ENCODE measurements at regions not wholly inside any gene's neighbourhood (a gene's known extent, or its start where the extent isn't known, plus 50 kb on each side); places are given as distances from the start of the nearest gene placed in this dataset.

DNA sequence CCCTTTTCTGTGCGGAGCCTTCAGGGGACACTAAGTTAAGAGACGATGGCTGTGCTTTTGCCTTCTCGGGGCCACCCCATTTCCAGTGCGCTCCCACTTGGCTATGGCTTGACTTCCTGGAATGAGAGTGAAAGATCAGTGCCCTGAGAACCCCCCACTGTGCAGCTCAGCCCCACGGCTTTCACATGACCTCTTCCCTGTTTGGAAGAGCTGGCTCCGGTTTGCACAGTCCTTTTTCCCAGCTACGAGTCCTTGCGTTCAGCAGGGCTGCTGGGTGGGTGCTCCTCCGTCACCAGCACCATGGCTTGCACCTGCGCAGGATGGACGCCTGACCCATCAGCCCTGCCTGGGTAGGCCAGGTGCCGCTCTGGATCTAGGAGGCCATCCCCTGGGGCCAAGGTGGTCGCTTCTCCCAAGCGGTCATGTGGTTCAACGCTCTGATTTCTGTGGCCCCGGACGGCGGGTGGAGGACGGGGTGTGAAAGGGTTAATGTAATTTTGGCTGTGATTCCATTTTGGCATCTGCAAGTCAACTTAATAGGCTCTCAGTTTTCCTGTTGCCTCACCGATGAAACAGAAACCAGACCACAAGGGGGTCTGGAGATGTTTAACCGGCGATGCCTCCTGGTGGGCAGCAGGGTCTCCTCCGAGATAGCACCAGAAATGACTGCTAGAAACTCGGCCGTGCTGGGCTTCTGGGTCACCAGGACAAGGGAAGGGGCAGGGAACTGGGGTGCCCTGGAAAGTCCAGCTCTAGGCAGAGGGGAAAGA, 113.1 kb upstream of the HAAO start:
- no peak for DNase-seq
- no TSS peak for BruUV-seq (replicated peaks)
- Mint-ChIP-seq H3K36me3 (ENCODE audit: insufficient read depth, unreplicated experiment) (no peaks in the 10 kb centered on the region), H3K27me3 (ENCODE audit: unreplicated experiment) (no peaks in the 10 kb centered on the region), H3K27ac (ENCODE audit: unreplicated experiment) (peak overlapping the region; percentile 59), H3K4me3 (ENCODE audit: low read depth, unreplicated experiment) (no peak overlapping the region), H3K9me3 (ENCODE audit: low read depth, unreplicated experiment) (no peaks in the 10 kb centered on the region), H3K4me1 (ENCODE audit: low read depth, unreplicated experiment) (peaks cover 18% of the 10 kb centered on the region)
- TF ChIP-seq, protein P1, sequence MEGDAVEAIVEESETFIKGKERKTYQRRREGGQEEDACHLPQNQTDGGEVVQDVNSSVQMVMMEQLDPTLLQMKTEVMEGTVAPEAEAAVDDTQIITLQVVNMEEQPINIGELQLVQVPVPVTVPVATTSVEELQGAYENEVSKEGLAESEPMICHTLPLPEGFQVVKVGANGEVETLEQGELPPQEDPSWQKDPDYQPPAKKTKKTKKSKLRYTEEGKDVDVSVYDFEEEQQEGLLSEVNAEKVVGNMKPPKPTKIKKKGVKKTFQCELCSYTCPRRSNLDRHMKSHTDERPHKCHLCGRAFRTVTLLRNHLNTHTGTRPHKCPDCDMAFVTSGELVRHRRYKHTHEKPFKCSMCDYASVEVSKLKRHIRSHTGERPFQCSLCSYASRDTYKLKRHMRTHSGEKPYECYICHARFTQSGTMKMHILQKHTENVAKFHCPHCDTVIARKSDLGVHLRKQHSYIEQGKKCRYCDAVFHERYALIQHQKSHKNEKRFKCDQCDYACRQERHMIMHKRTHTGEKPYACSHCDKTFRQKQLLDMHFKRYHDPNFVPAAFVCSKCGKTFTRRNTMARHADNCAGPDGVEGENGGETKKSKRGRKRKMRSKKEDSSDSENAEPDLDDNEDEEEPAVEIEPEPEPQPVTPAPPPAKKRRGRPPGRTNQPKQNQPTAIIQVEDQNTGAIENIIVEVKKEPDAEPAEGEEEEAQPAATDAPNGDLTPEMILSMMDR (IDR thresholded peaks at IDR 0.05; ENCODE audit: unreplicated experiment), result no peak
- CTCF ChIA-PET, result interaction anchor here (1.3 kb wide), 1 partner anchor 9 kb away, joined by 4 read pairs; no protein-coding TSS in a partner anchor
- intact Hi-C loops (cut with micrococcal nuclease; ENCODE audit: unreplicated experiment), result no loop called here

DNA sequence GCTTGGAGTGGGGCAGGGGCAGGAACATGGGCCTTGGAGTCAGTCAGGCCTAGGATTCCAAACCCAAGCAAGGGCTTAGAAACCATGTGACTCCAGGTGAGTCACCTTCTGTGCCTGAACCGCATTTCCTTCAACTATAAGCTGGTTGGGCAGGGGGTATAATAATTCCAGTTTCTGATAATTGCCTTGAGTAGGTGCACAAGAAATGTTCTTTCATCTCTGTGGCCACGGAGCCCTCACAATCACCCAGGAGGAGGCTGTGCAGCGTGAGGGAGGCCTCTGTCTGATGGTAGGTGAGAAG, 112.1 kb upstream of the HAAO start:
- Mint-ChIP-seq H3K36me3 (ENCODE audit: insufficient read depth, unreplicated experiment) (no peaks in the 10 kb centered on the region), H3K4me3 (ENCODE audit: low read depth, unreplicated experiment) (no peak overlapping the region), H3K4me1 (ENCODE audit: low read depth, unreplicated experiment) (peaks cover 18% of the 10 kb centered on the region), H3K27me3 (ENCODE audit: unreplicated experiment) (no peaks in the 10 kb centered on the region), H3K9me3 (ENCODE audit: low read depth, unreplicated experiment) (no peaks in the 10 kb centered on the region), H3K27ac (ENCODE audit: unreplicated experiment) (no peak overlapping the region)
- no TSS peak for BruUV-seq (replicated peaks)
- TF ChIP-seq, protein P1 (IDR thresholded peaks at IDR 0.05; ENCODE audit: unreplicated experiment), result no peak
- no peak for DNase-seq
- CTCF ChIA-PET, result no interaction called here
- intact Hi-C loops (cut with micrococcal nuclease; ENCODE audit: unreplicated experiment), result no loop called here

DNA sequence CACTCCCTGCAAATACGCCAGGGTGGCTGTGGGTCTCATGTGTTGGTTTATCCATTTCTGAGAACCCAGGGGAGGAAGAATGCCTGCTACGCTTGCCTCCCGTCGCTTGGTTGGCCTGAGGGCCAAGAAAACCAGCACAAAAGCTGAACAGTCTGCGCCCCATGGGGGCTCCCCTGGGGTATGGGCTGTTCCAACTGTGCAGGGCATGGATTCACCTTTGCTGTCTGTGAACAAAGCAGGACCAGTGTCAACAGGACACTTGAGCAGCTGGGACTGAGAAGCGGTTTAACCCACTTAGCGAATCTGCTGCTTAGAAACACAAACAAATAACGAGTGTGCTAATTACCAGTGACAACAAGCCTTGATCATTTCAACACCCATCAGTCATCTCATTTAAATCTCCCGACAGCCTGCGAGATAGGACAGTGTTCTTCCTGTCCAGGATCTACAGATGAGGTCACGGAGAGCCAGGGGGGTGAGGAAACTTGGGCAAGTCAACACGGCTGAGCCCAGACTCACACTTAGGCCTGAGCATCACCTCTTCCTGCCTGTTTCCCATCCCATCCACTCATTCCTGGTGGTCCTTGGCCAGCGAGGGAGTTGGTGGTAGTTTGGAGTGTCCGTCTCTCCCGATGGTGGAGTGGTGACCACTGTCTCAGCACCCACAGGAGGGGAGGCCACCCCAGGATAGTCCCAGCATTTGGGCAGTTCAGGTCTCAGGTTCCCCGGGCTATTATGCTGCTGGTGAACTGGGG, 111.6 kb upstream of the HAAO start:
- no peak for DNase-seq
- no peaks in the 10 kb centered on the region for H3K36me3 Mint-ChIP-seq (ENCODE audit: insufficient read depth, unreplicated experiment)
- no peak overlapping the region for H3K27ac Mint-ChIP-seq (ENCODE audit: unreplicated experiment)
- peaks cover 18% of the 10 kb centered on the region for H3K4me1 Mint-ChIP-seq (ENCODE audit: low read depth, unreplicated experiment)
- CTCF ChIA-PET, result no interaction called here
- H3K4me3 Mint-ChIP-seq (ENCODE audit: low read depth, unreplicated experiment), result no peak overlapping the region
- no peaks in the 10 kb centered on the region for H3K9me3 Mint-ChIP-seq (ENCODE audit: low read depth, unreplicated experiment)
- intact Hi-C loops (cut with micrococcal nuclease; ENCODE audit: unreplicated experiment), result no loop called here
- no TSS peak for BruUV-seq (replicated peaks)
- TF ChIP-seq, protein P1 (IDR thresholded peaks at IDR 0.05; ENCODE audit: unreplicated experiment), result no peak
- no peaks in the 10 kb centered on the region for H3K27me3 Mint-ChIP-seq (ENCODE audit: unreplicated experiment)

DNA sequence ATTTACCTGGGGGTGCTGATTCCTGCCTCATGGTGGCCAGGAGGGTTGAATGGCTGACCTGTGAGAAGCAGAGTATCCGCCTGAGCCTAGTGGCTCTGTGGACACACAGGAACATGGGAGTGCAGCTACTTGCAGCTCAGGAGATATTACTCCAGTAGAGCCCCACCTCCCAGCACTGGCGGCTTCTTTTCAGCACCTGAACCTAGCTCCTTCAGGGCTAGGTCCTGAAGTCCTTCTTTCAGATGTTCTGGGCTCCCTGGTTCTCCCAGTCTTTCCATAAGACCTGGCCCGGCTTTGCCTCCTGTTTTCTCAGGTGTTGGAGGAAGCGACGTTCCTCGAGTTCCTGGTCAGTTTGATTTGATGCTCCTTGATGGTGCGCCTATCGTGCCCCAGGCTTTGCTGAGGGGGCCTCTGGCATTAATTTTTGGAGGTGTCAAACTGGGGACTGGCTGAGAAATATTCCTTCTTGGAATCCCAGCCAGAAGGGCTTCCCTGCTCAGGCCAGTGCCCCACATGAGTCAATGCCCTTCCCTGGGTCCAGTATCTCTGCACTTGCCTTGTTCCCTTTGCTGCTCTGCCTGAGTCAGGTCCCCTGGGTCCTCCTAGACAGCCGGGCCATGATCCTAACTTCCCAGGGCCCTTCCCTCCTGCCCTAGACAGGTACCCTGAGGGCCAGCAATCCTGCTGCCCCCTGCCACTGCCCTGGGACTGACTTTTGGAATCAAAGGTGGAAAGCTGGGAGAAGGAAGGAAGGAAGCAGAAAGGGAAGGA, 110.7 kb upstream of the HAAO start:
- CTCF ChIA-PET, result interaction anchor here (0.6 kb wide), 2 partner anchors 21 to 284 kb away, joined by 3 read pairs; no protein-coding TSS in a partner anchor
- BruUV-seq (replicated peaks), result no TSS peak
- no peak for DNase-seq
- no peaks in the 10 kb centered on the region for H3K36me3 Mint-ChIP-seq (ENCODE audit: insufficient read depth, unreplicated experiment)
- no peak overlapping the region for H3K4me3 Mint-ChIP-seq (ENCODE audit: low read depth, unreplicated experiment)
- TF ChIP-seq, protein P1 (IDR thresholded peaks at IDR 0.05; ENCODE audit: unreplicated experiment), result no peak
- no peaks in the 10 kb centered on the region for H3K9me3 Mint-ChIP-seq (ENCODE audit: low read depth, unreplicated experiment)
- H3K27me3 Mint-ChIP-seq (ENCODE audit: unreplicated experiment), result no peaks in the 10 kb centered on the region
- intact Hi-C loops (cut with micrococcal nuclease; ENCODE audit: unreplicated experiment), result no loop called here
- H3K27ac Mint-ChIP-seq (ENCODE audit: unreplicated experiment), result no peak overlapping the region
- H3K4me1 Mint-ChIP-seq (ENCODE audit: low read depth, unreplicated experiment), result peaks cover 18% of the 10 kb centered on the region

Measured in Calu3 (cell line).